ENCODE measurements at regions not wholly inside any gene's neighbourhood (a gene's known extent, or its start where the extent isn't known, plus 50 kb on each side); places are given as distances from the start of the nearest gene placed in this dataset.

- DNase-seq = no peak
- CTCF ChIA-PET = no interaction called here
- no peak overlapping the region for H3K4me3 Mint-ChIP-seq
Measured at GRCh38 chr4:160161026-160161425, 1058.1 kb downstream of the RAPGEF2 start.

GRCh38 chr4:160175064-160175643, 1072.3 kb downstream of the RAPGEF2 start:
- Mint-ChIP-seq H3K27me3 (no peaks in the 10 kb centered on the region), H3K4me3 (no peak overlapping the region), H3K9me3 (peaks cover 19% of the 10 kb centered on the region), H3K4me1 (no peaks in the 10 kb centered on the region), H3K36me3 (no peaks in the 10 kb centered on the region), H3K27ac (no peak overlapping the region)
- no peak for DNase-seq
- CTCF ChIA-PET = no interaction called here

More at GRCh38 chr4:160161026-160161425, 1058.1 kb downstream of the RAPGEF2 start:
- H3K27ac Mint-ChIP-seq = no peak overlapping the region
- H3K27me3 Mint-ChIP-seq = no peaks in the 10 kb centered on the region
- H3K36me3 Mint-ChIP-seq = no peaks in the 10 kb centered on the region
- no peaks in the 10 kb centered on the region for H3K4me1 Mint-ChIP-seq
- H3K9me3 Mint-ChIP-seq = peaks cover 7% of the 10 kb centered on the region

GRCh38 chr4:160180211-160180610, 1077.3 kb downstream of the RAPGEF2 start:
- Mint-ChIP-seq H3K4me3 (no peak overlapping the region), H3K36me3 (no peaks in the 10 kb centered on the region), H3K9me3 (peaks cover 11% of the 10 kb centered on the region), H3K4me1 (no peaks in the 10 kb centered on the region), H3K27me3 (no peaks in the 10 kb centered on the region), H3K27ac (no peak overlapping the region)
- DNase-seq = no peak
- CTCF ChIA-PET = no interaction called here

GRCh38 chr4:160182727-160183126, 1079.8 kb downstream of the RAPGEF2 start:
- Mint-ChIP-seq H3K27ac (no peak overlapping the region), H3K36me3 (no peaks in the 10 kb centered on the region), H3K4me1 (no peaks in the 10 kb centered on the region), H3K4me3 (no peak overlapping the region), H3K9me3 (peaks cover 9% of the 10 kb centered on the region), H3K27me3 (no peaks in the 10 kb centered on the region)
- CTCF ChIA-PET = no interaction called here
- no peak for DNase-seq

GRCh38 chr4:160184884-160185283, 1082.0 kb downstream of the RAPGEF2 start:
- Mint-ChIP-seq H3K9me3 (peaks cover 5% of the 10 kb centered on the region), H3K4me3 (no peak overlapping the region), H3K36me3 (no peaks in the 10 kb centered on the region), H3K27me3 (no peaks in the 10 kb centered on the region), H3K4me1 (no peaks in the 10 kb centered on the region), H3K27ac (no peak overlapping the region)
- CTCF ChIA-PET = no interaction called here
- DNase-seq = no peak

- H3K27ac Mint-ChIP-seq = no peak overlapping the region
- H3K36me3 Mint-ChIP-seq = no peaks in the 10 kb centered on the region
- CTCF ChIA-PET = no interaction called here
- H3K9me3 Mint-ChIP-seq = peaks cover 3% of the 10 kb centered on the region
- H3K4me1 Mint-ChIP-seq = no peaks in the 10 kb centered on the region
- no peaks in the 10 kb centered on the region for H3K27me3 Mint-ChIP-seq
- no peak for DNase-seq
- H3K4me3 Mint-ChIP-seq = no peak overlapping the region
Measured at GRCh38 chr4:160193787-160194186, 1090.9 kb downstream of the RAPGEF2 start.

- Mint-ChIP-seq H3K36me3 (no peaks in the 10 kb centered on the region), H3K4me1 (no peaks in the 10 kb centered on the region), H3K27me3 (no peaks in the 10 kb centered on the region), H3K4me3 (no peak overlapping the region), H3K27ac (no peak overlapping the region), H3K9me3 (peaks cover 4% of the 10 kb centered on the region)
- CTCF ChIA-PET = no interaction called here
- no peak for DNase-seq
Measured at GRCh38 chr4:160194716-160195115, 1091.8 kb downstream of the RAPGEF2 start.

GRCh38 chr4:160202802-160203201, 1099.9 kb downstream of the RAPGEF2 start:
- DNase-seq = no peak
- Mint-ChIP-seq H3K4me1 (no peaks in the 10 kb centered on the region), H3K27ac (no peak overlapping the region), H3K36me3 (no peaks in the 10 kb centered on the region), H3K4me3 (no peak overlapping the region), H3K27me3 (no peaks in the 10 kb centered on the region), H3K9me3 (peaks cover 8% of the 10 kb centered on the region)
- CTCF ChIA-PET = no interaction called here

GRCh38 chr4:160212078-160212477, 1109.2 kb downstream of the RAPGEF2 start:
- H3K9me3 Mint-ChIP-seq = peaks cover 5% of the 10 kb centered on the region
- no peak overlapping the region for H3K4me3 Mint-ChIP-seq
- CTCF ChIA-PET = no interaction called here
- H3K4me1 Mint-ChIP-seq = no peaks in the 10 kb centered on the region
- H3K27me3 Mint-ChIP-seq = no peaks in the 10 kb centered on the region
- no peak for DNase-seq
- H3K27ac Mint-ChIP-seq = no peak overlapping the region
- H3K36me3 Mint-ChIP-seq = no peaks in the 10 kb centered on the region

GRCh38 chr4:160213366-160213765, 1110.5 kb downstream of the RAPGEF2 start:
- peaks cover 5% of the 10 kb centered on the region for H3K9me3 Mint-ChIP-seq
- DNase-seq = no peak
- no peak overlapping the region for H3K4me3 Mint-ChIP-seq
- no peak overlapping the region for H3K27ac Mint-ChIP-seq
- no peaks in the 10 kb centered on the region for H3K4me1 Mint-ChIP-seq
- CTCF ChIA-PET = no interaction called here
- H3K27me3 Mint-ChIP-seq = no peaks in the 10 kb centered on the region
- no peaks in the 10 kb centered on the region for H3K36me3 Mint-ChIP-seq

GRCh38 chr4:160217352-160217751, 1114.5 kb downstream of the RAPGEF2 start:
- Mint-ChIP-seq H3K4me1 (no peaks in the 10 kb centered on the region), H3K36me3 (no peaks in the 10 kb centered on the region), H3K27ac (no peak overlapping the region), H3K9me3 (peaks cover 18% of the 10 kb centered on the region), H3K27me3 (no peaks in the 10 kb centered on the region), H3K4me3 (no peak overlapping the region)
- CTCF ChIA-PET = no interaction called here
- DNase-seq = no peak

GRCh38 chr4:160224049-160224448, 1121.2 kb downstream of the RAPGEF2 start:
- Mint-ChIP-seq H3K9me3 (peaks cover 22% of the 10 kb centered on the region), H3K4me1 (no peaks in the 10 kb centered on the region), H3K27ac (no peak overlapping the region), H3K36me3 (no peaks in the 10 kb centered on the region), H3K4me3 (no peak overlapping the region), H3K27me3 (no peaks in the 10 kb centered on the region)
- no peak for DNase-seq
- CTCF ChIA-PET = no interaction called here

GRCh38 chr4:160233141-160233540, 1130.3 kb downstream of the RAPGEF2 start:
- H3K4me1 Mint-ChIP-seq = no peaks in the 10 kb centered on the region
- H3K36me3 Mint-ChIP-seq = no peaks in the 10 kb centered on the region
- DNase-seq = no peak
- CTCF ChIA-PET = no interaction called here
- no peak overlapping the region for H3K27ac Mint-ChIP-seq
- peaks cover 5% of the 10 kb centered on the region for H3K9me3 Mint-ChIP-seq
- H3K4me3 Mint-ChIP-seq = no peak overlapping the region
- no peaks in the 10 kb centered on the region for H3K27me3 Mint-ChIP-seq

- CTCF ChIA-PET = no interaction called here
- DNase-seq = no peak
- Mint-ChIP-seq H3K9me3 (peaks cover 5% of the 10 kb centered on the region), H3K4me3 (no peak overlapping the region), H3K4me1 (no peaks in the 10 kb centered on the region), H3K27ac (no peak overlapping the region), H3K36me3 (no peaks in the 10 kb centered on the region), H3K27me3 (no peaks in the 10 kb centered on the region)
Measured at GRCh38 chr4:160235285-160235684, 1132.4 kb downstream of the RAPGEF2 start.

GRCh38 chr4:160235771-160236170, 1132.9 kb downstream of the RAPGEF2 start:
- H3K36me3 Mint-ChIP-seq = no peaks in the 10 kb centered on the region
- H3K4me1 Mint-ChIP-seq = no peaks in the 10 kb centered on the region
- H3K27me3 Mint-ChIP-seq = no peaks in the 10 kb centered on the region
- no peak for DNase-seq
- CTCF ChIA-PET = no interaction called here
- no peak overlapping the region for H3K4me3 Mint-ChIP-seq
- H3K27ac Mint-ChIP-seq = no peak overlapping the region
- H3K9me3 Mint-ChIP-seq = peaks cover 5% of the 10 kb centered on the region

GRCh38 chr4:160238790-160239189, 1135.9 kb downstream of the RAPGEF2 start:
- H3K9me3 Mint-ChIP-seq = no peaks in the 10 kb centered on the region
- H3K4me3 Mint-ChIP-seq = no peak overlapping the region
- no peak overlapping the region for H3K27ac Mint-ChIP-seq
- no peak for DNase-seq
- H3K36me3 Mint-ChIP-seq = no peaks in the 10 kb centered on the region
- no peaks in the 10 kb centered on the region for H3K4me1 Mint-ChIP-seq
- H3K27me3 Mint-ChIP-seq = no peaks in the 10 kb centered on the region
- CTCF ChIA-PET = no interaction called here

All from activated naive CD4-positive, alpha-beta T cell treated with anti-CD3 and anti-CD28 coated beads, Interleukin-2, amount 10 ng/mL, durations not matched to agents 7 days and 5 days (primary cell).